Stimulated activated naive B cell treated with anti-CD40 and anti-IgM and Interleukin-4, amounts not matched to agents 10 μg/mL and 1 μg/mL and 100 μg/mL, for 72 hours (primary cell): ENCODE measurements at regions not wholly inside any gene's neighbourhood (a gene's known extent, or its start where the extent isn't known, plus 50 kb on each side); places are given as distances from the start of the nearest gene placed in this dataset.

Experiments
- ATAC-seq, 2 donors: fragments of 150-1000 bp; cut with Tn5 transposase; replicated peaks; 2 replicates each; pipeline ENCODE4 v1.10.0; 2021; ENCODE audit warnings: moderate library complexity in 1 of 2
- DNase-seq: peaks from one replicate; pipeline ENCODE4 v3.0.0; 2021
- H3K27ac Mint-ChIP-seq: one replicate; pipeline ENCODE4 v1.8.0; 2022; ENCODE audit warnings: mild to moderate bottlenecking, mixed read lengths
- H3K27me3 Mint-ChIP-seq, 2 donors: one replicate each; pipeline ENCODE4 v1.8.0; 2022; ENCODE audit warnings: mixed read lengths in 2 of 2
- H3K36me3 Mint-ChIP-seq, 2 donors: one replicate each; pipeline ENCODE4 v1.8.0; 2022; ENCODE audit warnings: mixed read lengths in 2 of 2, mild to moderate bottlenecking in 1 of 2
- H3K4me1 Mint-ChIP-seq, 2 donors: one replicate each; pipeline ENCODE4 v1.8.0; 2022; ENCODE audit warnings: mixed read lengths in 2 of 2, mild to moderate bottlenecking in 1 of 2
- H3K4me3 Mint-ChIP-seq, 2 donors: one replicate each; pipeline ENCODE4 v1.8.0; 2022; ENCODE audit warnings: mild to moderate bottlenecking in 2 of 2, mixed read lengths in 2 of 2, moderate library complexity in 1 of 2
- H3K9me3 Mint-ChIP-seq, 2 donors: one replicate each; pipeline ENCODE4 v1.8.0; 2022; ENCODE audit warnings: mixed read lengths in 2 of 2, mild to moderate bottlenecking in 1 of 2

DNA sequence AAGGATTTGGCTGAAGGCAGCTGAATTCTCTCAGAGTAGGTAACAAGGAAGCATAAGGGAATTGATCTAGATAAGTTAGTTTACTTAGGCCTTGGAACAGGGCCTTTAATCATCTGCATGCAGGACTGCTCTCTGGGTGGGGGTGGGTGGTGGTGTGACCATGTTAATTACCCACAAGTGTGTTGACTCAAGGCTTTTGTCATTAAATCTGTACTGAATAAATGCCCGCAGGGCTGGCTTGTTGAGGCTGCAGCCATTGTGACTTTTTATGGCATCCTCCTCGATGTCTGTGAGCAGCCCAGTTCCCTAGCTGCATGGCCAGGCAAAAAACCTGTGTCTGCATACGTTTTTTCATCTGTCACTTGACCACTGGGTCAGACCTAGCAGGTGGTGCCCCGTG lies 63.5 kb upstream of the ASCC3 start:
- Mint-ChIP-seq H3K36me3 (no peaks in the 10 kb centered on the region), H3K4me1 (no peaks in the 10 kb centered on the region), H3K27ac (no peak overlapping the region), H3K9me3 (peaks cover 22 to 23% of the 10 kb centered on the region in 2 donors), H3K27me3 (no peaks in the 10 kb centered on the region), H3K4me3 (no peak overlapping the region)
- DNase-seq (no peak), ATAC-seq (no peak)

DNA sequence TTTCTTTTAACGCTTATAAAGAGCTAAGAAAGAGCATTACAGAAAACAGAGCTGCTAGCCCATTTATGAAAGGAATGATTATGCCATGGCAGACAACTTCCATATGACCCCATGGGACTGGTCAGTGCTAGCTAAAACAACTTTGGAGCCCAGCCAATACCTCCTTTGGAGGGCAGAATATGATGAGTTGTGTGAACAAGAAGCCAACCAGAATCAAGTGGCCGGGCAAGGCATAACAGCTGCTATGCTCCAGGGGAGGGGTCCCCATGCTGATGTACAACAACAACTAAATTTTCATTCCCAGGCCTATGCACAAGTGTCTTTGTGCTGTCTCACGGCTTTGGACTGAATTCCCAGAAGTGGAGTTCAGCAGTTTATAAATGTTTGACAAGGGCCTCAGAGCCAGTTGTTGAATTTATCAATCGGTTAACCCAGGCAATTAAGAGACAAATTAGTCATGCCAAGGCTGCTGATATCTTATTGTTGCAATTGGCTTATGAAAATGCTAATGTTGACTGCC lies 65.0 kb upstream of the ASCC3 start:
- Mint-ChIP-seq H3K4me1 (no peaks in the 10 kb centered on the region), H3K4me3 (no peak overlapping the region), H3K36me3 (no peaks in the 10 kb centered on the region), H3K9me3 (peaks cover 16 to 18% of the 10 kb centered on the region in 2 donors), H3K27ac (no peak overlapping the region), H3K27me3 (no peaks in the 10 kb centered on the region)
- no peak for ATAC-seq
- DNase-seq = no peak

GRCh38 chr6:100946711-100947110 lies 65.6 kb upstream of the ASCC3 start:
- H3K4me3 Mint-ChIP-seq = no peak overlapping the region
- H3K36me3 Mint-ChIP-seq = no peaks in the 10 kb centered on the region
- H3K4me1 Mint-ChIP-seq = no peaks in the 10 kb centered on the region
- DNase-seq = no peak
- H3K27ac Mint-ChIP-seq = no peak overlapping the region
- H3K9me3 Mint-ChIP-seq = peaks cover 13% of the 10 kb centered on the region in 2 donors
- ATAC-seq = no peak
- H3K27me3 Mint-ChIP-seq = no peaks in the 10 kb centered on the region

- Mint-ChIP-seq H3K27ac (no peak overlapping the region), H3K4me1 (no peaks in the 10 kb centered on the region), H3K9me3 (peaks cover 9 to 11% of the 10 kb centered on the region in 2 donors), H3K27me3 (no peaks in the 10 kb centered on the region), H3K4me3 (no peak overlapping the region), H3K36me3 (no peaks in the 10 kb centered on the region)
- DNase-seq (no peak), ATAC-seq (no peak)
Observed at GRCh38 chr6:100948381-100949133, 67.4 kb upstream of the ASCC3 start.

DNA sequence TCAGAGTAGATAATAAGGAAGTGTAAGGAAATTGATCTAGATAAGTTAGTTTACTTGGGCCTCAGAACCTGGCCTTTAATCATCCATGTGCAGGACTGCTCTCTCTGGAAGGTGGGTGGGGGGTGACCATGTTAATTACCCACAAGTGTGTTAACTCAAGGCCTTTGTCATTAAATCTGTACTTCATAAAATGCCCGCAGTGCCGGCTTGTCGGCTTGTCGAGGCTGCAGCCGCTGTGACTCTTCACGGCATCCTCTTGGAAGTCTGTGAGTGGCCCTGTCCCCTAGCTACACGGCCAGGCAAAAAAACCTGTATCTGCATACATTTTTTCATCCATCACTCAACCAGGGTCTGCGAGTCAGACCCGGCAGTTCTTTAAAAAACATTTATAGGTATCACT lies 70.9 kb upstream of the ASCC3 start:
- Mint-ChIP-seq H3K27ac (no peak overlapping the region), H3K36me3 (no peaks in the 10 kb centered on the region), H3K4me3 (no peak overlapping the region), H3K9me3 (peaks cover 9% of the 10 kb centered on the region in 2 donors), H3K27me3 (peaks cover 0 to 4% of the 10 kb centered on the region in 2 donors), H3K4me1 (no peaks in the 10 kb centered on the region)
- DNase-seq (no peak), ATAC-seq (no peak)

DNA sequence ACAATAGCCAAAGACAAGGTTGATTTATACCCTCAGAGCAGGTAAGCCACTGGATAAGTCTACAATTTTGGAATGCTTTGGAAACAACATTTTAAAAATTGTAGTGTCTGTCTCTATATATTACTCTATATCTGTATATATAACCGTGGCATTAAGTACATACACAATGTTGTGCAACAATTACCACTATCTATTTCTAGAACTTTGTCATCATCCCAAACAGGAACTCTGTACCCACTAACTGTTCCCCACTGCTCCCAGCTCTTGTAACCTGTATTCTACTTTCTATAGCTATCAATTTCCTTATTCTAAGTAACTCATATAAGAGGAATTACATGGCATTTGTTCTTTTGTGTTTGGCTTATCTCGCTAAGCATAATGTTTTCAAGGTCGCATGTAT lies 78.2 kb upstream of the ASCC3 start:
- Mint-ChIP-seq H3K27me3 (peaks cover 0 to 4% of the 10 kb centered on the region in 2 donors), H3K4me1 (no peaks in the 10 kb centered on the region), H3K27ac (no peak overlapping the region), H3K4me3 (no peak overlapping the region), H3K9me3 (peaks cover 0 to 1% of the 10 kb centered on the region in 2 donors), H3K36me3 (no peaks in the 10 kb centered on the region)
- DNase-seq (no peak), ATAC-seq (no peak)

GRCh38 chr6:100962466-100962865 lies 81.3 kb upstream of the ASCC3 start:
- DNase-seq = no peak
- Mint-ChIP-seq H3K36me3 (no peaks in the 10 kb centered on the region), H3K27ac (no peak overlapping the region), H3K4me3 (no peak overlapping the region), H3K4me1 (no peaks in the 10 kb centered on the region), H3K9me3 (peaks cover 0 to 1% of the 10 kb centered on the region in 2 donors), H3K27me3 (no peaks in the 10 kb centered on the region)
- no peak for ATAC-seq

GRCh38 chr6:100965067-100965466 lies 83.9 kb upstream of the ASCC3 start:
- Mint-ChIP-seq H3K4me3 (no peak overlapping the region), H3K4me1 (no peaks in the 10 kb centered on the region), H3K27me3 (peaks cover 0 to 5% of the 10 kb centered on the region in 2 donors), H3K9me3 (peaks cover 0 to 4% of the 10 kb centered on the region in 2 donors), H3K36me3 (no peaks in the 10 kb centered on the region), H3K27ac (no peak overlapping the region)
- DNase-seq = no peak
- ATAC-seq = no peak

- no peak overlapping the region for H3K27ac Mint-ChIP-seq
- no peak for ATAC-seq
- peaks cover 0 to 2% of the 10 kb centered on the region in 2 donors for H3K36me3 Mint-ChIP-seq
- DNase-seq = no peak
- H3K4me1 Mint-ChIP-seq = no peaks in the 10 kb centered on the region
- peaks cover 12 to 13% of the 10 kb centered on the region in 2 donors for H3K9me3 Mint-ChIP-seq
- H3K4me3 Mint-ChIP-seq = no peak overlapping the region
- peaks cover 0 to 6% of the 10 kb centered on the region in 2 donors for H3K27me3 Mint-ChIP-seq
Observed at GRCh38 chr6:100968949-100969348, 87.8 kb upstream of the ASCC3 start.

DNA sequence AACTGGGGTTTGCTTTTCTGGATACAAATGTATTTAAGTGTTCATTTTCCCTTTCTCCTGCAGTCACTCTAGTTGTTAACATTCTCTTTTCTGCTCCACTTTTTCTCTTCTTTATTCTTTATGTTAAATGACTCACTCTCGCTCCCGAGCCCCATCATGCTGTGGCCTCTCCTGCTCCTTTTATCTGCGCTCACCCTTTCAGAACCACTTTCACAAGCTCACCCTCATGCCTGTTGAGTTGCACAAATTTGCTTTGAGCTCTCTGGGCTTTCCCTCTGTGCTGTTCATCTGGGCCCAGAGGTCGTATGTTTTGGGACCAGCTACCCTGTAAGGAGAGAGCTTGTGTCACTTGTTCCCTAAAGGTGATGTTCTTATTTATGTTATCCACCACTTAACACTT lies 98.1 kb upstream of the ASCC3 start:
- H3K9me3 Mint-ChIP-seq = peaks cover 0 to 4% of the 10 kb centered on the region in 2 donors

DNA sequence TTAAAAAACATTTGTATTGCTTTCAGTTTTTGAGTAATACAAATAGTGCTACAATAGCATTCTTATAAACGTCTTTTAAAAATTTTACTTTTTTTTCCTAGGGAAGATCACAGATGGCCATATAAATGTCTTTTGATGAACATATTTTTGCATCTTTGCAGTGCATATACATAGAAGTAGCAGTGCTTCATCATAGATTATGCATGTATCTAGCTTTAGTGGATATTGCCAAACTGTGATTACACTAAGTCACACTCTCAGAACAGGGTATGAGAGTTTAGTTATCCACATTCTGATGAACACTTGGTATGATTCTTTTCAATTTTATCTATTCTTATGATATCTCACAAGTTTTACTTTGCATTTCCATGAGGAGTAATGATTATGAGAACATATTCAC lies 99.8 kb upstream of the ASCC3 start:
- H3K27me3 Mint-ChIP-seq = no peaks in the 10 kb centered on the region
- no peak overlapping the region for H3K27ac Mint-ChIP-seq
- ATAC-seq (no peak), DNase-seq (no peak)
- H3K4me3 Mint-ChIP-seq = no peak overlapping the region
- peaks cover 3 to 4% of the 10 kb centered on the region in 2 donors for H3K9me3 Mint-ChIP-seq
- no peaks in the 10 kb centered on the region for H3K36me3 Mint-ChIP-seq
- H3K4me1 Mint-ChIP-seq = no peaks in the 10 kb centered on the region

More for the DNA sequence above, 98.1 kb upstream of the ASCC3 start:
- Mint-ChIP-seq H3K4me3 (no peak overlapping the region), H3K4me1 (no peaks in the 10 kb centered on the region), H3K36me3 (no peaks in the 10 kb centered on the region), H3K27ac (no peak overlapping the region), H3K27me3 (no peaks in the 10 kb centered on the region)
- DNase-seq (no peak), ATAC-seq (no peak)

- H3K36me3 Mint-ChIP-seq = no peaks in the 10 kb centered on the region
- no peak overlapping the region for H3K27ac Mint-ChIP-seq
- H3K27me3 Mint-ChIP-seq = no peaks in the 10 kb centered on the region
- ATAC-seq (no peak), DNase-seq (no peak)
- H3K9me3 Mint-ChIP-seq = peaks cover 3 to 4% of the 10 kb centered on the region in 2 donors
- no peak overlapping the region for H3K4me3 Mint-ChIP-seq
- H3K4me1 Mint-ChIP-seq = no peaks in the 10 kb centered on the region
Observed at GRCh38 chr6:100986921-100987320, 105.8 kb upstream of the ASCC3 start.

GRCh38 chr6:100987556-100987955 lies 106.4 kb upstream of the ASCC3 start:
- H3K36me3 Mint-ChIP-seq = no peaks in the 10 kb centered on the region
- no peak overlapping the region for H3K27ac Mint-ChIP-seq
- peaks cover 3 to 6% of the 10 kb centered on the region in 2 donors for H3K9me3 Mint-ChIP-seq
- H3K27me3 Mint-ChIP-seq = no peaks in the 10 kb centered on the region
- DNase-seq = no peak
- H3K4me3 Mint-ChIP-seq = no peak overlapping the region
- H3K4me1 Mint-ChIP-seq = no peaks in the 10 kb centered on the region
- no peak for ATAC-seq

DNA sequence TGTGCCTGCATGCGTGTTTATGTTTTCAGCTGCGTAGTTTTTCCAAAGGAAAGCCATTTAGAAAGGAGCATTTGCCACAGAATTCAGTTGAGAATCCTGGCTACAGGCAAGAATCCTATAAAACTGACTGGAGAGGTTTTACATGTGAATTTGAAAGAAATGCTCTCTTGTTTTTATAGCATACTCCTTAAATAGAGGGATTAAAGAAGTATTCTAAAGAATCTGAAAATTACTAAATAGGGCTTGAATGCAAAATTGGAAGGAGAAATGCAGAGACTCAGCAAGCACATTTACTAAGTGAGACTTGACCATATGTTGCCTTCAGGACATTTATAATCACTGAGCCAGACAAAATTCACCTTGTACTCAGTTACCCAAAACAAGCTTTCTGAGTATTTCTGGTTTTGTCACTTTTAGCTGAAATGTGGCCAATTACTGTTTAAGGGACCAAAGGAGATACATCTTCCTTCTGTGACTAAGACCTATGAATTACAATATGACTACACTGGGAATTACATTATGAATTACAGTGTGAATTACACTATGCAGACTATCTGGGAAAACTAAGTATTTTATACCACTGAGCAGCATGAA lies 107.4 kb upstream of the ASCC3 start:
- DNase-seq (no peak), ATAC-seq (no peak)
- H3K36me3 Mint-ChIP-seq = no peaks in the 10 kb centered on the region
- no peak overlapping the region for H3K4me3 Mint-ChIP-seq
- H3K27ac Mint-ChIP-seq = no peak overlapping the region
- H3K9me3 Mint-ChIP-seq = peaks cover 3 to 6% of the 10 kb centered on the region in 2 donors
- H3K4me1 Mint-ChIP-seq = no peaks in the 10 kb centered on the region
- H3K27me3 Mint-ChIP-seq = no peaks in the 10 kb centered on the region

- Mint-ChIP-seq H3K27me3 (no peaks in the 10 kb centered on the region), H3K27ac (no peak overlapping the region), H3K9me3 (peaks cover 0 to 4% of the 10 kb centered on the region in 2 donors), H3K36me3 (no peaks in the 10 kb centered on the region), H3K4me1 (no peaks in the 10 kb centered on the region), H3K4me3 (no peak overlapping the region)
- DNase-seq (no peak), ATAC-seq (no peak)
Observed at GRCh38 chr6:100990070-100990469, 108.9 kb upstream of the ASCC3 start.
